ENCODE measurements at regions not wholly inside any gene's neighbourhood (a gene's known extent, or its start where the extent isn't known, plus 50 kb on each side); places are given as distances from the start of the nearest gene placed in this dataset.

- TF ChIP-seq CTCF (conservative IDR thresholded peaks at IDR 0.05; ENCODE audit: low read depth, low read length) (no peak), EZH2 (IDR thresholded peaks at IDR 0.05; ENCODE audit: borderline replicate concordance, low read depth, low read length, poor library complexity, severe bottlenecking) (no peak)
Measured at GRCh38 chr2:11080253-11081115, 74.8 kb upstream of the SLC66A3 start.
